VCaP (cell line): ENCODE measurements at regions not wholly inside any gene's neighbourhood (a gene's known extent, or its start where the extent isn't known, plus 50 kb on each side); places are given as distances from the start of the nearest gene placed in this dataset.

Experiments used
- H3K27ac ChIP-seq: fragments of 450-650 bp; 2 replicates; pipeline ENCODE4 v1.5.1; 2017
- CTCF ChIP-seq: fragments of 450-650 bp; conservative IDR thresholded peaks from 2 replicates; pipeline ENCODE4 v1.5.1; 2017; ENCODE audit warnings: mild to moderate bottlenecking, moderate library complexity

GRCh38 chr10:20999699-21000098, 102.6 kb upstream of the NEBL start:
- no peak overlapping the region for H3K27ac ChIP-seq
- TF ChIP-seq CTCF: no peak

GRCh38 chr10:20998036-20998435, 100.9 kb upstream of the NEBL start:
- H3K27ac ChIP-seq: no peak overlapping the region
- TF ChIP-seq CTCF: no peak

- H3K27ac ChIP-seq: no peak overlapping the region
- TF ChIP-seq CTCF: no peak
These were observed 98.2 kb upstream of the NEBL start for GRCh38 chr10:20995123-20995987.

- H3K27ac ChIP-seq: no peak overlapping the region
- TF ChIP-seq CTCF: no peak
These were observed 96.9 kb upstream of the NEBL start for GRCh38 chr10:20993830-20994527.

- H3K27ac ChIP-seq: no peak overlapping the region
- TF ChIP-seq CTCF: no peak
These were observed 96.3 kb upstream of the NEBL start for GRCh38 chr10:20993389-20993788.

GRCh38 chr10:20991526-20991925, 94.4 kb upstream of the NEBL start:
- no peak for TF ChIP-seq CTCF
- no peak overlapping the region for H3K27ac ChIP-seq

- no peak overlapping the region for H3K27ac ChIP-seq
- no peak for TF ChIP-seq CTCF
These were observed 93.5 kb upstream of the NEBL start for GRCh38 chr10:20990604-20991003.
